WTC11 (cell line): ENCODE measurements at regions not wholly inside any gene's neighbourhood (a gene's known extent, or its start where the extent isn't known, plus 50 kb on each side); places are given as distances from the start of the nearest gene placed in this dataset.

ENCODE experiments used
- CBFB ChIP-seq: sonication (generic); formaldehyde crosslinking; IDR thresholded peaks from 2 replicates; pipeline ENCODE4 v1.8.1; 2022; ENCODE audit warnings: mild to moderate bottlenecking, low read depth, missing genetic modification reagents
- ELF4 ChIP-seq: sonication (generic); formaldehyde crosslinking; IDR thresholded peaks from 2 replicates; pipeline ENCODE4 v1.8.1; 2022; ENCODE audit warnings: low read depth, mild to moderate bottlenecking, moderate library complexity, missing genetic modification reagents
- ESRRA ChIP-seq: sonication (generic); formaldehyde crosslinking; IDR thresholded peaks from 2 replicates; pipeline ENCODE4 v1.8.1; 2022; ENCODE audit warnings: mild to moderate bottlenecking, missing genetic modification reagents, borderline replicate concordance
- IRF2 ChIP-seq: sonication (generic); formaldehyde crosslinking; IDR thresholded peaks from 2 replicates; pipeline ENCODE4 v1.8.0; 2022; ENCODE audit warnings: low read depth, missing genetic modification reagents, borderline replicate concordance
- NR2C2 ChIP-seq: sonication (generic); formaldehyde crosslinking; IDR thresholded peaks from 2 replicates; pipeline ENCODE4 v1.8.0; 2022; ENCODE audit warnings: mild to moderate bottlenecking, missing genetic modification reagents
- PRDM15 ChIP-seq: sonication (generic); formaldehyde crosslinking; IDR thresholded peaks from 2 replicates; pipeline ENCODE4 v1.8.0; 2022; ENCODE audit warnings: missing genetic modification reagents
- TEAD4 ChIP-seq: sonication (generic); formaldehyde crosslinking; IDR thresholded peaks from 2 replicates; pipeline ENCODE4 v1.8.0; 2022; ENCODE audit warnings: mild to moderate bottlenecking, missing genetic modification reagents
- TF ChIP-seq, protein P1 (sequence below): fragments of 200-600 bp; IDR thresholded peaks from 2 replicates; pipeline ENCODE4 v1.8.0; 2022; ENCODE audit warnings: antibody characterized with exemption

DNA sequence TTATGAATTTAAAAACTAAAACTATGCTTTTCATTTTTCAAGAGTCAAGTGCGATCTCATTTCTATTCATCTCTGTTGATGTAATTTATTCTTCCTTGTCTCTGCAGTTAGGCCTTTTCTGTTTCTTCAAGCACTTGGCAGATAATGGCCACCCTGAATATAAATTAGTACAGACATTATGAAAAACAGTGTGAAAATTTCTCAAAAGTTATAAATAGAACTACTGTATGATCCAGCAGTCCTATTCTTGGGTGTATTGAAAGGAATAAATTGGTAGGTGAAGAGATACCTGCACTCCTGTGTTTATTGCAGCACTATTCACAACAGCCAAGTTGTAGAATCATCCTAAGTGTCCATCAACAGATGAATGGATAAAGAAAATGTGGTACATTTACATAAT, 248.3 kb downstream of the DOK5 start:
- TF ChIP-seq, protein P1, sequence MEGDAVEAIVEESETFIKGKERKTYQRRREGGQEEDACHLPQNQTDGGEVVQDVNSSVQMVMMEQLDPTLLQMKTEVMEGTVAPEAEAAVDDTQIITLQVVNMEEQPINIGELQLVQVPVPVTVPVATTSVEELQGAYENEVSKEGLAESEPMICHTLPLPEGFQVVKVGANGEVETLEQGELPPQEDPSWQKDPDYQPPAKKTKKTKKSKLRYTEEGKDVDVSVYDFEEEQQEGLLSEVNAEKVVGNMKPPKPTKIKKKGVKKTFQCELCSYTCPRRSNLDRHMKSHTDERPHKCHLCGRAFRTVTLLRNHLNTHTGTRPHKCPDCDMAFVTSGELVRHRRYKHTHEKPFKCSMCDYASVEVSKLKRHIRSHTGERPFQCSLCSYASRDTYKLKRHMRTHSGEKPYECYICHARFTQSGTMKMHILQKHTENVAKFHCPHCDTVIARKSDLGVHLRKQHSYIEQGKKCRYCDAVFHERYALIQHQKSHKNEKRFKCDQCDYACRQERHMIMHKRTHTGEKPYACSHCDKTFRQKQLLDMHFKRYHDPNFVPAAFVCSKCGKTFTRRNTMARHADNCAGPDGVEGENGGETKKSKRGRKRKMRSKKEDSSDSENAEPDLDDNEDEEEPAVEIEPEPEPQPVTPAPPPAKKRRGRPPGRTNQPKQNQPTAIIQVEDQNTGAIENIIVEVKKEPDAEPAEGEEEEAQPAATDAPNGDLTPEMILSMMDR: no peak
- TF ChIP-seq IRF2: no peak
- TF ChIP-seq ELF4 (CRISPR knock-in tag): no peak
- TF ChIP-seq PRDM15: no peak
- no peak for TF ChIP-seq TEAD4 (CRISPR knock-in tag)
- no peak for TF ChIP-seq CBFB (CRISPR knock-in tag)
- TF ChIP-seq NR2C2 (CRISPR knock-in tag): no peak
- no peak for TF ChIP-seq ESRRA (CRISPR knock-in tag)
